Tibial artery (tissue), 4 donors: ENCODE measurements at regions not wholly inside any gene's neighbourhood (a gene's known extent, or its start where the extent isn't known, plus 50 kb on each side); places are given as distances from the start of the nearest gene placed in this dataset.

ENCODE experiments used
- DNase-seq, 2 donors: peaks; one replicate each; pipeline ENCODE4 v3.0.0-alpha.2; 2019
- H3K27ac ChIP-seq, 2 donors: fragments of 200-600 bp; sonication (generic) in 1 of 2; 1 replicate in 1 of 2; 2 replicates in 1 of 2; pipeline ENCODE4 v1.5.1; 2018 to 2019; ENCODE audit warnings: mild to moderate bottlenecking in 1 of 2
- H3K27me3 ChIP-seq, 2 donors: fragments of 200-600 bp; sonication (generic) in 1 of 2; one replicate each; pipeline versions ENCODE4 v1.5.1 to v1.6.0; 2016 to 2019
- H3K36me3 ChIP-seq, 3 donors: fragments of 200-600 bp; sonication (generic) in 2 of 3; one replicate each; pipeline ENCODE4 v1.5.1; 2016 to 2019; ENCODE audit warnings: mild to moderate bottlenecking in 2 of 3
- H3K4me1 ChIP-seq, 4 donors: fragments of 200-600 bp; sonication (generic) in 2 of 4; 1 replicate in 3 of 4; 2 replicates in 1 of 4; pipeline ENCODE4 v1.5.1; 2016 to 2019
- H3K4me3 ChIP-seq, 2 donors: fragments of 200-600 bp; sonication (generic) in 1 of 2; 1 replicate in 1 of 2; 2 replicates in 1 of 2; pipeline ENCODE4 v1.5.1; 2018 to 2019; ENCODE audit warnings: mild to moderate bottlenecking in 2 of 2
- H3K9me3 ChIP-seq, 3 donors: fragments of 200-600 bp; sonication (generic) in 1 of 3; one replicate each; pipeline ENCODE4 v1.5.1; 2016 to 2019
- CTCF ChIP-seq, 2 experiments: fragments of 200-600 bp in 1 of 2; fragments of 450-650 bp in 1 of 2; IDR thresholded peaks; one replicate each; pipeline ENCODE4 v1.5.1; 2017 to 2019; ENCODE audit warnings: antibody characterized with exemption in 2 of 2, mild to moderate bottlenecking in 1 of 2, moderate library complexity in 1 of 2
- intact Hi-C: fragments of 100-400 bp; cut with DNase I; formaldehyde crosslinking; loops from one replicate; pipeline ENCODE4 v1.15.0; 2023; ENCODE audit warnings: low total_unique reads

- no peaks in the 10 kb centered on the region for H3K27me3 ChIP-seq
- no peak for DNase-seq
- H3K9me3 ChIP-seq: no peaks in the 10 kb centered on the region
- no peak overlapping the region for H3K27ac ChIP-seq
- H3K4me3 ChIP-seq: no peak overlapping the region
- H3K4me1 ChIP-seq: no peaks in the 10 kb centered on the region
- H3K36me3 ChIP-seq: no peaks in the 10 kb centered on the region
- no peak for TF ChIP-seq CTCF (IDR thresholded peaks at IDR 0.05)
- intact Hi-C loops: no loop called here
Observed at GRCh38 chr4:55251896-55252295, 94.1 kb upstream of the SRD5A3 start.

- no peaks in the 10 kb centered on the region for H3K4me1 ChIP-seq
- H3K36me3 ChIP-seq: no peaks in the 10 kb centered on the region
- TF ChIP-seq CTCF (IDR thresholded peaks at IDR 0.05): no peak
- no peak for DNase-seq
- H3K27me3 ChIP-seq: no peaks in the 10 kb centered on the region
- H3K4me3 ChIP-seq: no peak overlapping the region
- no peaks in the 10 kb centered on the region for H3K9me3 ChIP-seq
- intact Hi-C loops: no loop called here
- H3K27ac ChIP-seq: no peak overlapping the region
Observed at GRCh38 chr4:55253948-55254593, 92.0 kb upstream of the SRD5A3 start.

- no peaks in the 10 kb centered on the region for H3K36me3 ChIP-seq
- H3K4me3 ChIP-seq: no peak overlapping the region
- no peaks in the 10 kb centered on the region for H3K9me3 ChIP-seq
- no peak overlapping the region for H3K27ac ChIP-seq
- H3K4me1 ChIP-seq: no peaks in the 10 kb centered on the region
- no peak for TF ChIP-seq CTCF (IDR thresholded peaks at IDR 0.05)
- no peaks in the 10 kb centered on the region for H3K27me3 ChIP-seq
- no peak for DNase-seq
- intact Hi-C loops: no loop called here
Observed at GRCh38 chr4:55255179-55255578, 90.9 kb upstream of the SRD5A3 start.

GRCh38 chr4:55256787-55257186 is 89.3 kb upstream of the SRD5A3 start:
- no peaks in the 10 kb centered on the region for H3K4me1 ChIP-seq
- DNase-seq: no peak
- H3K27me3 ChIP-seq: no peaks in the 10 kb centered on the region
- intact Hi-C loops: no loop called here
- H3K4me3 ChIP-seq: no peak overlapping the region
- no peaks in the 10 kb centered on the region for H3K9me3 ChIP-seq
- H3K36me3 ChIP-seq: no peaks in the 10 kb centered on the region
- no peak overlapping the region for H3K27ac ChIP-seq
- TF ChIP-seq CTCF (IDR thresholded peaks at IDR 0.05): no peak

- intact Hi-C loops: no loop called here
- no peak for TF ChIP-seq CTCF (IDR thresholded peaks at IDR 0.05)
- Histone ChIP-seq H3K27ac (no peak overlapping the region), H3K4me3 (no peak overlapping the region), H3K27me3 (no peaks in the 10 kb centered on the region), H3K36me3 (no peaks in the 10 kb centered on the region), H3K4me1 (no peaks in the 10 kb centered on the region), H3K9me3 (no peaks in the 10 kb centered on the region)
- no peak for DNase-seq
Observed at GRCh38 chr4:55258152-55258865, 87.7 kb upstream of the SRD5A3 start.
